Thoracic aorta (tissue), 2 donors: ENCODE measurements at regions not wholly inside any gene's neighbourhood (a gene's known extent, or its start where the extent isn't known, plus 50 kb on each side); places are given as distances from the start of the nearest gene placed in this dataset.

Experiments used
- ATAC-seq: fragments of 150-250 bp; one replicate; pipeline ENCODE4 v1.8.0; 2017; ENCODE audit warnings: low read depth; ENCODE audit not compliant: insufficient number of reproducible peaks, low FRiP score
- DNase-seq: peaks from one replicate; pipeline ENCODE4 v3.0.0-alpha.2; 2020; ENCODE audit warnings: low spot score
- H3K27ac ChIP-seq, 2 donors: fragments of 200-600 bp; sonication (generic); 1 replicate in 1 of 2; 2 replicates in 1 of 2; pipeline ENCODE4 v1.5.1; 2016; ENCODE audit warnings: mild to moderate bottlenecking in 2 of 2, moderate library complexity in 2 of 2
- H3K27me3 ChIP-seq: fragments of 200-600 bp; sonication (generic); replicated peaks from 2 replicates; pipeline ENCODE4 v1.6.0; 2016; ENCODE audit warnings: mild to moderate bottlenecking; ENCODE audit not compliant: insufficient read depth
- H3K36me3 ChIP-seq: fragments of 200-600 bp; sonication (generic); one replicate; pipeline ENCODE4 v1.5.1; 2016
- H3K4me1 ChIP-seq, 2 donors: fragments of 200-600 bp; sonication (generic); 1 replicate in 1 of 2; 2 replicates in 1 of 2; pipeline versions ENCODE4 v1.5.1 to v1.6.0; 2016; ENCODE audit warnings: low read depth in 2 of 2, mild to moderate bottlenecking in 1 of 2; ENCODE audit not compliant: control insufficient read depth in 1 of 2
- H3K4me3 ChIP-seq: fragments of 200-600 bp; sonication (generic); 2 replicates; pipeline ENCODE4 v1.5.1; 2016; ENCODE audit warnings: mild to moderate bottlenecking
- H3K9me3 ChIP-seq: fragments of 200-600 bp; sonication (generic); 2 replicates; pipeline ENCODE4 v1.5.1; 2016
- TF ChIP-seq, protein P1 (sequence below): fragments of 200-600 bp; sonication (generic); IDR thresholded peaks from one replicate; pipeline ENCODE4 v1.5.1; 2019; ENCODE audit warnings: antibody characterized with exemption

DNA sequence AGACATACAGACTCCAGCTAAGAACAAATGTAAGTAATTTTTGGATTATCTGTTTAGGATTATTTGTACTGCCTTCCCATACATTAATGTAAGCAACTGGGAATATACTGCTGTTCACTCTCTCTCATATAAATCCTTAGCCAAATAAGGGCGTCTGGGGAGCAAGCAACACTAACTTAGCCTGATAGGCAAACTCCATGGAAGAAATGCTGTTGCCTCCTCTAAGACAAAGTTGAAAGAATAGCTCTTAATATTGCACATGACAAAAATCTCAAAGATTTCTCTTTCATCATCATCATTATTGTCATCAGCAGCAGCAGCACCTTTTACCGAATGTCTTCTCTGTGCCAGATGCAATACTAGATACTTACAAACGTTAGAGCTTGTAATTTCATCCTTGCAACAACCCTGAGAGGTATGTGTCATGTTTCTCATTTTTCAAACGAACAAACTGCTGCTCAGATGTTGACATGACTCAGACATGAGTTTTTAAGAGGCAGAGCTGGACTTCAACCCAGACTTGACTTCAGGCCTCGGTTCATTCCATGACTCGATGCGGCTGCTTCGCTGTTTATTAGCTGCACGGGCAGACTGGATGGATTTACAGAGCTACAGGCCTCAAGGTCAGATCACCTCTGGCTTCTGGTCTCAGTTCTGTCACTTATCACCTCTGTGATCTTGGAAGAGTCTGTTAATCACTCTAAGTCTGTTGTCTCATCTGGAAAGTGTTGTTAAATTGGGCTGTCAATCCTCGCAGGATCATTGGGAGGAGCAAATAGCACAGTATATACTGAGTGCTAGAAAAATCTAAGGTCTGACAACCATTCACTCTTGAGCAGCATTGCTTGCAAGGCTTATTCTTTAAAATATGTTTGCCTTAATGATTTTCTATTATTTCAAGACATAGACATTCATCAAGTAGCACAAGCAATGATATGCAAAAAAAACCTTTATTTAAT is 126.3 kb upstream of the CELF2 start:
- DNase-seq: no peak
- Histone ChIP-seq H3K4me1 (peaks cover 6 to 49% of the 10 kb centered on the region in 2 donors), H3K36me3 (no peaks in the 10 kb centered on the region), H3K27me3 (no peaks in the 10 kb centered on the region), H3K27ac (no peak overlapping the region), H3K9me3 (no peaks in the 10 kb centered on the region), H3K4me3 (no peak overlapping the region)
- TF ChIP-seq, protein P1, sequence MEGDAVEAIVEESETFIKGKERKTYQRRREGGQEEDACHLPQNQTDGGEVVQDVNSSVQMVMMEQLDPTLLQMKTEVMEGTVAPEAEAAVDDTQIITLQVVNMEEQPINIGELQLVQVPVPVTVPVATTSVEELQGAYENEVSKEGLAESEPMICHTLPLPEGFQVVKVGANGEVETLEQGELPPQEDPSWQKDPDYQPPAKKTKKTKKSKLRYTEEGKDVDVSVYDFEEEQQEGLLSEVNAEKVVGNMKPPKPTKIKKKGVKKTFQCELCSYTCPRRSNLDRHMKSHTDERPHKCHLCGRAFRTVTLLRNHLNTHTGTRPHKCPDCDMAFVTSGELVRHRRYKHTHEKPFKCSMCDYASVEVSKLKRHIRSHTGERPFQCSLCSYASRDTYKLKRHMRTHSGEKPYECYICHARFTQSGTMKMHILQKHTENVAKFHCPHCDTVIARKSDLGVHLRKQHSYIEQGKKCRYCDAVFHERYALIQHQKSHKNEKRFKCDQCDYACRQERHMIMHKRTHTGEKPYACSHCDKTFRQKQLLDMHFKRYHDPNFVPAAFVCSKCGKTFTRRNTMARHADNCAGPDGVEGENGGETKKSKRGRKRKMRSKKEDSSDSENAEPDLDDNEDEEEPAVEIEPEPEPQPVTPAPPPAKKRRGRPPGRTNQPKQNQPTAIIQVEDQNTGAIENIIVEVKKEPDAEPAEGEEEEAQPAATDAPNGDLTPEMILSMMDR: no peak
- ATAC-seq: no peak

DNA sequence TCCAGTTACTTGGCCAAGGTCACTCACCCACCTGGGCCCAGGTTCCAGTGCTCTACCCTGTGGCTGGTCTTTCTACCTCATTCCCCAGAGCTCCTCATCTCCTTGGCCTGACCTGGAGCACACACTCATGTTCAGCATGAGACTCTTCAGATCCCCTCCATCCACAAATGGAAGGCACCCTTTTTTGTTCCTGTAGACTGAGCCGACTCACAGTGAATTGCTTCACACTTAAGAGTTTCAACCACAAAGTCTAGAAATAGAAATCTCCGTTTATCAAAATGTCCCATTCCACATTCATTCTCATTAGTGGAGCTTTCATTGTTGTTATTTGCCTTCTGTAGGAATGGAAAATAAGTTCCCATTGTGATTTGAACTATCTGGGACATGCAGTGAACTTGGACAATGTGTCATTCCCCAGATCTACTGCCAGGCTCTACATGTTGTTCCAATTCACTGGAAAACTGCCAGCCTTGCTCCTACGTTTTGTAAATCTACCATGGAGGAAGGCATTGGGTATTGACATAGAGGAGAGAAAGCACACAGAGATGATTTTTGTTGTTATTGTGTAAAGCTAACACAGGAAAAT is 125.3 kb upstream of the CELF2 start:
- Histone ChIP-seq H3K4me1 (peaks cover 0 to 39% of the 10 kb centered on the region in 2 donors), H3K27me3 (no peaks in the 10 kb centered on the region), H3K4me3 (no peak overlapping the region), H3K27ac (no peak overlapping the region), H3K9me3 (no peaks in the 10 kb centered on the region), H3K36me3 (no peaks in the 10 kb centered on the region)
- no peak for DNase-seq
- ATAC-seq: no peak
- TF ChIP-seq, protein P1: no peak

DNA sequence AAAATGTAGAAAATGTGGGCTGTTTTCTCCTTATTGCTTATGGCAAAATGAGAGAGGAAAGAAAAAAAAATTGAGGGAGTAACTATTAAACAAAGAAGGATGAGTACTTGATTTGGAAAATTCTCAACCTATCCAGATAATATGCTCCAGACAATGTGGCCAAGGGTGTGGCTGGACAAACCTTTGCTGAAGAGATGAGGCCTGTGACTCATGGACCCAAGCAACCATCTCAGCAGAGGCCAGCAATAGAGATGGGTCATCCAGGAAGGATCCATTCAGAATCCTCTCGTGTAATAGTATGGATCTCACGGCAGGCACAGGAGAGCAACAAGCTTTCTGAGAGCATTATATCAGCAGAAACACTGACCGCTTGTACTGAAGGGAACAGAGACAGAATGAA is 120.3 kb upstream of the CELF2 start:
- Histone ChIP-seq H3K4me3 (no peak overlapping the region), H3K9me3 (no peaks in the 10 kb centered on the region), H3K36me3 (no peaks in the 10 kb centered on the region), H3K27ac (no peak overlapping the region), H3K4me1 (peaks cover 0 to 6% of the 10 kb centered on the region in 2 donors), H3K27me3 (no peaks in the 10 kb centered on the region)
- ATAC-seq (no peak), DNase-seq (no peak)
- TF ChIP-seq, protein P1: no peak

DNA sequence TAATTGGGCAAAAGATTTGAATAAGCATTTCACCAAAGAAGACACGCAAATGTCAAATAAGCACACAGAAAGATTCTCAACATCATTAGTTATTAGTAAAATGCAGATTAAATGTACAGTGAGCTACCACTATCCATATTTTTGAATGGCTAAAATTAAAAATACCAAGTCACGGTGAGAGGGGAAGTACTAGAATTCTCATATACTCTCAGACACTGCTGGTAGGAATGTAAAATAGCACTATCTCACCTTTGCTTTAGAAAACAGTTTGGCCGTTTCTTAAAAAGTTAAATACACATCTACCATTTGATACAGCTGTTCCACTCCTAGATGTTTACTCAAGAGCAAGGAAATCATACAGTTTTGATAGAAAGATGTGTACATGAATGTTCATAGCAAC is 115.8 kb upstream of the CELF2 start:
- TF ChIP-seq, protein P1: no peak
- no peaks in the 10 kb centered on the region for H3K27me3 ChIP-seq
- DNase-seq (no peak), ATAC-seq (no peak)
- no peak overlapping the region for H3K27ac ChIP-seq
- H3K36me3 ChIP-seq: no peaks in the 10 kb centered on the region
- H3K4me1 ChIP-seq: no peaks in the 10 kb centered on the region
- no peaks in the 10 kb centered on the region for H3K9me3 ChIP-seq
- H3K4me3 ChIP-seq: no peak overlapping the region

DNA sequence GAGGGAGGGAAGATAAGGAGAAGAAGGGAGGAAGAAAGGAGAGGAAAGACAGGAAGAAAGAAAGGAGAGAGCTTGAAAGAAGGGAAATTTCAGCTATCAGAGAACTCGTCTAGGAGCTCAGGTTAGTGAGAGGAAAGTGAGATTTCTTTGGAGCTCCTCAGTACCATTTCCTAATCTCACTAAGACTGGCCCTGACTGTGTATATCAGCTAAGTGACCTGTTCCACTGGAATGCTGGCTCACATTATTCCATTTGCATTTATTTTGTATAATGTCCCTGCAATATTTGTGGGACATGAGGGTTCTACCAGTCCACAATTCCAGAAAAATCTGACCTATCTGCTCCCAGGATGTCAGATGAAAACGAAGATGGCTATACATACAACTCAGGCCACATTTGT is 114.7 kb upstream of the CELF2 start:
- Histone ChIP-seq H3K27ac (no peak overlapping the region), H3K4me1 (no peaks in the 10 kb centered on the region), H3K27me3 (no peaks in the 10 kb centered on the region), H3K36me3 (no peaks in the 10 kb centered on the region), H3K4me3 (no peak overlapping the region), H3K9me3 (no peaks in the 10 kb centered on the region)
- no peak for DNase-seq
- ATAC-seq: no peak
- TF ChIP-seq, protein P1: no peak
